ENCODE measurements at regions not wholly inside any gene's neighbourhood (a gene's known extent, or its start where the extent isn't known, plus 50 kb on each side); places are given as distances from the start of the nearest gene placed in this dataset.

DNA sequence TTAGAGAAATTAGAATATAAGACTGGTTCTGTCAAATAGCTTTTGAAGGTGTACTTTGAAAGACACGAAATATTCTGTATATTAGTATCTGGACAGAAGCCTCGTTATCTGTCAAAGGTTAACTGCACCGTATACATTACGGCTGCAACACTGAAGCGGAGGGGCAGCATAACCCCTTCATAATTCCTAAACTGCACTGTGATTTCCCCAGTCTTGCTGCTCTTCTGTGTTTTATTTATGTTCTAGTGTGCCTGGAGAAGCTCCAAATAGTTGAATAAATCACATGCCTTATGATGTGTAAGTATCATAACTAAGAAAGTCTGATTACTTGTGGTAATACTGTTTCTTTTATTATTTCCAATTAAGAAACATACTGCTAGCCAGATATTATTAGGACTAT is 285.7 kb upstream of the ROBO2 start:
- no peaks in the 10 kb centered on the region for H3K79me2 ChIP-seq (ENCODE audit: insufficient read depth, low read length)
- intact Hi-C loops (cut with micrococcal nuclease): no loop called here
- no peak overlapping the region for H3K4me3 Mint-ChIP-seq
- DNase-seq: no peak
- H3K9ac ChIP-seq (ENCODE audit: insufficient read depth, low read length, poor library complexity, severe bottlenecking): no peak overlapping the region
- no peaks in the 10 kb centered on the region for H3K4me1 Mint-ChIP-seq
- no peaks in the 10 kb centered on the region for H3K36me3 Mint-ChIP-seq
- H3K4me1 ChIP-seq (ENCODE audit: control insufficient read depth in 1 of 2, insufficient read depth in 2 of 2, low read length in 2 of 2): no peaks in the 10 kb centered on the region
- H4K20me1 ChIP-seq (ENCODE audit: insufficient read depth, low read length): no peaks in the 10 kb centered on the region
- no peak overlapping the region for H2AFZ ChIP-seq (ENCODE audit: insufficient read depth, low read depth, low read length, poor library complexity, severe bottlenecking)
- H3K9me3 Mint-ChIP-seq: peaks cover 0 to 2% (median 0%) of the 10 kb centered on the region in 7 donors
- TF ChIP-seq, protein P1, sequence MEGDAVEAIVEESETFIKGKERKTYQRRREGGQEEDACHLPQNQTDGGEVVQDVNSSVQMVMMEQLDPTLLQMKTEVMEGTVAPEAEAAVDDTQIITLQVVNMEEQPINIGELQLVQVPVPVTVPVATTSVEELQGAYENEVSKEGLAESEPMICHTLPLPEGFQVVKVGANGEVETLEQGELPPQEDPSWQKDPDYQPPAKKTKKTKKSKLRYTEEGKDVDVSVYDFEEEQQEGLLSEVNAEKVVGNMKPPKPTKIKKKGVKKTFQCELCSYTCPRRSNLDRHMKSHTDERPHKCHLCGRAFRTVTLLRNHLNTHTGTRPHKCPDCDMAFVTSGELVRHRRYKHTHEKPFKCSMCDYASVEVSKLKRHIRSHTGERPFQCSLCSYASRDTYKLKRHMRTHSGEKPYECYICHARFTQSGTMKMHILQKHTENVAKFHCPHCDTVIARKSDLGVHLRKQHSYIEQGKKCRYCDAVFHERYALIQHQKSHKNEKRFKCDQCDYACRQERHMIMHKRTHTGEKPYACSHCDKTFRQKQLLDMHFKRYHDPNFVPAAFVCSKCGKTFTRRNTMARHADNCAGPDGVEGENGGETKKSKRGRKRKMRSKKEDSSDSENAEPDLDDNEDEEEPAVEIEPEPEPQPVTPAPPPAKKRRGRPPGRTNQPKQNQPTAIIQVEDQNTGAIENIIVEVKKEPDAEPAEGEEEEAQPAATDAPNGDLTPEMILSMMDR (IDR thresholded peaks at IDR 0.05): no peak
- H3K27me3 Mint-ChIP-seq (ENCODE audit: low read depth in 3 of 3): no peaks in the 10 kb centered on the region
- H3K27me3 ChIP-seq (ENCODE audit: control insufficient read depth in 2 of 2, insufficient read depth in 2 of 2, low read length in 2 of 2): no peaks in the 10 kb centered on the region
- WGBS (ENCODE audit: insufficient coverage): no CpG with 5 or more reads among the region's 5 CpGs
- no peaks in the 10 kb centered on the region for H3K9me3 ChIP-seq (replicated peaks in 1 of 2; ENCODE audit: control insufficient read depth in 1 of 2, insufficient read depth in 1 of 2, low read length in 2 of 2)
- H3K27ac Mint-ChIP-seq: no peak overlapping the region
- no peak overlapping the region for H3K4me2 ChIP-seq (replicated peaks; ENCODE audit: extremely low read depth, low read length, poor library complexity, severe bottlenecking)
- no peak overlapping the region for H3K4me3 ChIP-seq (replicated peaks in 1 of 3; ENCODE audit: low read depth in 2 of 3, low read length in 3 of 3)
- no peak overlapping the region for H3K27ac ChIP-seq (ENCODE audit: low read depth in 1 of 2, low read length in 2 of 2)
- H3K36me3 ChIP-seq (replicated peaks in 1 of 2; ENCODE audit: control insufficient read depth in 1 of 2, insufficient read depth in 2 of 2, low read length in 2 of 2): no peaks in the 10 kb centered on the region

DNA sequence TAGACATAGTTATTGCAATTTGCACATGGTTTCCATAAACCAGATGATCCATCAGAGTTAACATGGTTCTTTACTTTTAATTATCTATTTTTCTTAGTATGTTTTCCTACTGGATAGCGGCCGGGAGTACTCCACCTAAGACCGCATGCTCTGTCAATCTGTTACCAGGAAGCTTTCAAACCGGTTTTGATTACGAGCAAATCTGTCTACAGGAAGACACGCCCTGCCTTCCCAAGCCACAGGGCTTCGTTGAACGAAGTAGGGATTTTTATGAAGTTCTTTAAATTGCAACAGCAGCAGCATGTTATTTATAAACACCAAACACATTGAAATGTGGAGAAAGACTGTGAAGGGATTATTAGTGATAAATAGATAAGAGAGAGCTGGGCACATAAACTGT is 283.3 kb upstream of the ROBO2 start:
- Mint-ChIP-seq H3K9me3 (peaks cover 0 to 3% (median 0%) of the 10 kb centered on the region in 7 donors), H3K27ac (no peak overlapping the region), H3K4me1 (no peaks in the 10 kb centered on the region), H3K27me3 (ENCODE audit: low read depth in 3 of 3) (no peaks in the 10 kb centered on the region), H3K36me3 (no peaks in the 10 kb centered on the region), H3K4me3 (no peak overlapping the region)
- TF ChIP-seq, protein P1 (IDR thresholded peaks at IDR 0.05): no peak
- no peaks in the 10 kb centered on the region for H3K9me3 ChIP-seq (replicated peaks in 1 of 2; ENCODE audit: control insufficient read depth in 1 of 2, insufficient read depth in 1 of 2, low read length in 2 of 2)
- H3K4me2 ChIP-seq (replicated peaks; ENCODE audit: extremely low read depth, low read length, poor library complexity, severe bottlenecking): no peak overlapping the region
- no peaks in the 10 kb centered on the region for H3K27me3 ChIP-seq (ENCODE audit: control insufficient read depth in 2 of 2, insufficient read depth in 2 of 2, low read length in 2 of 2)
- H3K36me3 ChIP-seq (replicated peaks in 1 of 2; ENCODE audit: control insufficient read depth in 1 of 2, insufficient read depth in 2 of 2, low read length in 2 of 2): no peaks in the 10 kb centered on the region
- WGBS (ENCODE audit: insufficient coverage): no CpG with 5 or more reads among the region's 8 CpGs
- H4K20me1 ChIP-seq (ENCODE audit: insufficient read depth, low read length): no peaks in the 10 kb centered on the region
- intact Hi-C loops (cut with micrococcal nuclease): no loop called here
- no peak overlapping the region for H3K9ac ChIP-seq (ENCODE audit: insufficient read depth, low read length, poor library complexity, severe bottlenecking)
- H3K27ac ChIP-seq (ENCODE audit: low read depth in 1 of 2, low read length in 2 of 2): no peak overlapping the region
- no peaks in the 10 kb centered on the region for H3K79me2 ChIP-seq (ENCODE audit: insufficient read depth, low read length)
- no peak for DNase-seq
- H2AFZ ChIP-seq (ENCODE audit: insufficient read depth, low read depth, low read length, poor library complexity, severe bottlenecking): no peak overlapping the region
- no peak overlapping the region for H3K4me3 ChIP-seq (replicated peaks in 1 of 3; ENCODE audit: low read depth in 2 of 3, low read length in 3 of 3)
- no peaks in the 10 kb centered on the region for H3K4me1 ChIP-seq (ENCODE audit: control insufficient read depth in 1 of 2, insufficient read depth in 2 of 2, low read length in 2 of 2)
